Mesothelial cell of epicardium (in vitro differentiated cells): ENCODE measurements at regions not wholly inside any gene's neighbourhood (a gene's known extent, or its start where the extent isn't known, plus 50 kb on each side); places are given as distances from the start of the nearest gene placed in this dataset.

Source experiments
- DNase-seq, 2 experiments: peaks; one replicate each; pipeline ENCODE4 v3.0.0; 2021; ENCODE audit warnings: low spot score in 2 of 2; ENCODE audit not compliant: unreplicated experiment in 2 of 2
- H3K27ac Mint-ChIP-seq: 2 replicates; pipeline ENCODE4 v1.8.0; 2021; ENCODE audit warnings: mixed read lengths
- H3K27me3 Mint-ChIP-seq: 2 replicates; pipeline ENCODE4 v1.8.0; 2021; ENCODE audit warnings: low read depth, mixed read lengths
- H3K36me3 Mint-ChIP-seq: 2 replicates; pipeline ENCODE4 v1.8.0; 2021; ENCODE audit warnings: mixed read lengths
- H3K4me1 Mint-ChIP-seq: 2 replicates; pipeline ENCODE4 v1.8.0; 2021; ENCODE audit warnings: mixed read lengths
- H3K4me3 Mint-ChIP-seq: 2 replicates; pipeline ENCODE4 v1.8.0; 2021; ENCODE audit warnings: mild to moderate bottlenecking, moderate library complexity, mixed read lengths
- H3K9me3 Mint-ChIP-seq: 2 replicates; pipeline ENCODE4 v1.8.0; 2021; ENCODE audit warnings: mixed read lengths
- CTCF ChIP-seq: fragments of 200-600 bp; sonication (generic); IDR thresholded peaks from one replicate; pipeline ENCODE4 v1.5.0; 2021; ENCODE audit warnings: antibody characterized with exemption; ENCODE audit not compliant: unreplicated experiment

GRCh38 chr6:1244278-1244677, 67.6 kb upstream of the FOXQ1 start:
- peaks cover 42% of the 10 kb centered on the region for H3K27me3 Mint-ChIP-seq

GRCh38 chr6:1242446-1242845, 69.5 kb upstream of the FOXQ1 start:
- peaks cover 50% of the 10 kb centered on the region for H3K27me3 Mint-ChIP-seq
- no peak for DNase-seq
- no peaks in the 10 kb centered on the region for H3K36me3 Mint-ChIP-seq
- no peaks in the 10 kb centered on the region for H3K4me1 Mint-ChIP-seq
- no peaks in the 10 kb centered on the region for H3K9me3 Mint-ChIP-seq
- no peak overlapping the region for H3K27ac Mint-ChIP-seq
- H3K4me3 Mint-ChIP-seq: no peak overlapping the region
- no peak for TF ChIP-seq CTCF

More at GRCh38 chr6:1244278-1244677, 67.6 kb upstream of the FOXQ1 start:
- no peak for DNase-seq
- H3K27ac Mint-ChIP-seq: no peak overlapping the region
- H3K36me3 Mint-ChIP-seq: no peaks in the 10 kb centered on the region
- H3K4me3 Mint-ChIP-seq: no peak overlapping the region
- peaks cover 5% of the 10 kb centered on the region for H3K9me3 Mint-ChIP-seq
- TF ChIP-seq CTCF: no peak
- H3K4me1 Mint-ChIP-seq: no peaks in the 10 kb centered on the region

GRCh38 chr6:1242021-1242420, 69.9 kb upstream of the FOXQ1 start:
- no peak for TF ChIP-seq CTCF
- DNase-seq: no peak
- Mint-ChIP-seq H3K36me3 (no peaks in the 10 kb centered on the region), H3K4me3 (no peak overlapping the region), H3K4me1 (no peaks in the 10 kb centered on the region), H3K27ac (no peak overlapping the region), H3K9me3 (no peaks in the 10 kb centered on the region), H3K27me3 (peaks cover 54% of the 10 kb centered on the region)

- no peak for TF ChIP-seq CTCF
- Mint-ChIP-seq H3K36me3 (no peaks in the 10 kb centered on the region), H3K4me1 (no peaks in the 10 kb centered on the region), H3K9me3 (no peaks in the 10 kb centered on the region), H3K4me3 (no peak overlapping the region), H3K27ac (no peak overlapping the region), H3K27me3 (peaks cover 60% of the 10 kb centered on the region)
- no peak for DNase-seq
Measured at GRCh38 chr6:1240766-1241318, 71.1 kb upstream of the FOXQ1 start.

GRCh38 chr6:1239805-1240204, 72.1 kb upstream of the FOXQ1 start:
- Mint-ChIP-seq H3K4me1 (no peaks in the 10 kb centered on the region), H3K36me3 (no peaks in the 10 kb centered on the region), H3K9me3 (no peaks in the 10 kb centered on the region), H3K27me3 (peaks cover 59% of the 10 kb centered on the region), H3K27ac (no peak overlapping the region), H3K4me3 (no peak overlapping the region)
- no peak for DNase-seq
- no peak for TF ChIP-seq CTCF

GRCh38 chr6:1238040-1238439, 73.9 kb upstream of the FOXQ1 start:
- Mint-ChIP-seq H3K36me3 (no peaks in the 10 kb centered on the region), H3K4me3 (no peak overlapping the region), H3K27ac (no peak overlapping the region), H3K9me3 (no peaks in the 10 kb centered on the region), H3K27me3 (peaks cover 63% of the 10 kb centered on the region), H3K4me1 (no peaks in the 10 kb centered on the region)
- no peak for TF ChIP-seq CTCF
- no peak for DNase-seq
